ENCODE measurements at regions not wholly inside any gene's neighbourhood (a gene's known extent, or its start where the extent isn't known, plus 50 kb on each side); places are given as distances from the start of the nearest gene placed in this dataset.

GRCh38 chr5:172505845-172506244 lies 51.5 kb upstream of the SH3PXD2B start:
- Mint-ChIP-seq H3K27me3 (ENCODE audit: unreplicated experiment) (no peaks in the 10 kb centered on the region), H3K36me3 (ENCODE audit: low read depth, unreplicated experiment) (no peaks in the 10 kb centered on the region), H3K4me3 (ENCODE audit: unreplicated experiment) (no peak overlapping the region), H3K27ac (ENCODE audit: unreplicated experiment) (no peak overlapping the region), H3K9me3 (ENCODE audit: unreplicated experiment) (no peaks in the 10 kb centered on the region), H3K4me1 (ENCODE audit: unreplicated experiment) (peaks cover 4% of the 10 kb centered on the region)
- peak; percentile 0 for DNase-seq (ENCODE audit: low spot score)
- TF ChIP-seq, protein P1, sequence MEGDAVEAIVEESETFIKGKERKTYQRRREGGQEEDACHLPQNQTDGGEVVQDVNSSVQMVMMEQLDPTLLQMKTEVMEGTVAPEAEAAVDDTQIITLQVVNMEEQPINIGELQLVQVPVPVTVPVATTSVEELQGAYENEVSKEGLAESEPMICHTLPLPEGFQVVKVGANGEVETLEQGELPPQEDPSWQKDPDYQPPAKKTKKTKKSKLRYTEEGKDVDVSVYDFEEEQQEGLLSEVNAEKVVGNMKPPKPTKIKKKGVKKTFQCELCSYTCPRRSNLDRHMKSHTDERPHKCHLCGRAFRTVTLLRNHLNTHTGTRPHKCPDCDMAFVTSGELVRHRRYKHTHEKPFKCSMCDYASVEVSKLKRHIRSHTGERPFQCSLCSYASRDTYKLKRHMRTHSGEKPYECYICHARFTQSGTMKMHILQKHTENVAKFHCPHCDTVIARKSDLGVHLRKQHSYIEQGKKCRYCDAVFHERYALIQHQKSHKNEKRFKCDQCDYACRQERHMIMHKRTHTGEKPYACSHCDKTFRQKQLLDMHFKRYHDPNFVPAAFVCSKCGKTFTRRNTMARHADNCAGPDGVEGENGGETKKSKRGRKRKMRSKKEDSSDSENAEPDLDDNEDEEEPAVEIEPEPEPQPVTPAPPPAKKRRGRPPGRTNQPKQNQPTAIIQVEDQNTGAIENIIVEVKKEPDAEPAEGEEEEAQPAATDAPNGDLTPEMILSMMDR (IDR thresholded peaks at IDR 0.05; ENCODE audit: unreplicated experiment), result no peak

- no peak overlapping the region for H3K27ac Mint-ChIP-seq (ENCODE audit: unreplicated experiment)
- no peaks in the 10 kb centered on the region for H3K27me3 Mint-ChIP-seq (ENCODE audit: unreplicated experiment)
- peaks cover 4% of the 10 kb centered on the region for H3K4me1 Mint-ChIP-seq (ENCODE audit: unreplicated experiment)
- H3K9me3 Mint-ChIP-seq (ENCODE audit: unreplicated experiment), result no peaks in the 10 kb centered on the region
- H3K36me3 Mint-ChIP-seq (ENCODE audit: low read depth, unreplicated experiment), result no peaks in the 10 kb centered on the region
- H3K4me3 Mint-ChIP-seq (ENCODE audit: unreplicated experiment), result no peak overlapping the region
- TF ChIP-seq, protein P1 (IDR thresholded peaks at IDR 0.05; ENCODE audit: unreplicated experiment), result no peak
- DNase-seq (ENCODE audit: low spot score), result peak; percentile 0
Measured at GRCh38 chr5:172505403-172505759, 51.1 kb upstream of the SH3PXD2B start.

- no peak overlapping the region for H3K27ac Mint-ChIP-seq (ENCODE audit: unreplicated experiment)
- H3K27me3 Mint-ChIP-seq (ENCODE audit: unreplicated experiment), result no peaks in the 10 kb centered on the region
- no peaks in the 10 kb centered on the region for H3K9me3 Mint-ChIP-seq (ENCODE audit: unreplicated experiment)
- no peaks in the 10 kb centered on the region for H3K36me3 Mint-ChIP-seq (ENCODE audit: low read depth, unreplicated experiment)
- no peak for DNase-seq (ENCODE audit: low spot score)
- peaks cover 4% of the 10 kb centered on the region for H3K4me1 Mint-ChIP-seq (ENCODE audit: unreplicated experiment)
- H3K4me3 Mint-ChIP-seq (ENCODE audit: unreplicated experiment), result no peak overlapping the region
- TF ChIP-seq, protein P1 (IDR thresholded peaks at IDR 0.05; ENCODE audit: unreplicated experiment), result no peak
Measured at GRCh38 chr5:172504701-172505402, 50.5 kb upstream of the SH3PXD2B start.

DNA sequence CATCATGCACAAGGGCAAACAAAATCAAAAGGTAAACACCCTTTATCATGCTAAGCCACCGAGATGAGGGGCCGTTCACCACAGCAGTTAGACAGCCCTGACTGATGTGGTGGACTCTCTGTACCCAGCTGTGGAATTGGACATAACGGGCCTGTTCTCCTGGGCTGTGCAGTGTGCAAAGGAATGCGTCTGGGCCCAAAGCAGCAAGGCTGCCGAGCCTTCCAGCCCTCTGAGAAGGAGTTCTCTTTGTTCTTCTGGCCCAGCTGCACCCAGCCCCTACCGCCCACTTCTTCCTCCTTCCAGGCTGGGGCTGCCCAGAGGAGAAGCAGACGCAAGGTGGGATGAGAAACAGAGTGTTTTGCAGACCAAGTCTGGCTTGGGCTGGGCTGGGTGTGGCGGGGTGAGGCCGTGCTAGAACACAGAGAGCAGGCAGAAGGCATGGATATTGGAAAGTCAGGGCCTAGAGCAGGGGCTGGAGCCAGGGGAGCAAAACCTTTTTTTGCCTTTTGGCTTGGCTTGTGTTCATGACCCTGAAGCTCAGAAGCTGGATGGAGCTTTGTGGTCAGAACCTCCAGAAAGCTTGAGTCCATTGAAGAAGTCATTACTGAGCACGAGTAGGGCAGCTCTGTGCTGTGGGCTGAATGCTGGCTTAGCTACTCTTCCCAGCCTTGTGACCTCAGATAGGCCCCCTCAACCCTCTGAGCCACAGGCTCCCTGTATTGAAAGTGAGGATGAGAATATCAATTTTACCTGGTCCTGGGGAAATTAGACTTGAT lies 49.8 kb upstream of the SH3PXD2B start:
- no peak for DNase-seq (ENCODE audit: low spot score)
- Mint-ChIP-seq H3K27me3 (ENCODE audit: unreplicated experiment) (no peaks in the 10 kb centered on the region), H3K4me1 (ENCODE audit: unreplicated experiment) (peaks cover 4% of the 10 kb centered on the region), H3K36me3 (ENCODE audit: low read depth, unreplicated experiment) (no peaks in the 10 kb centered on the region), H3K9me3 (ENCODE audit: unreplicated experiment) (no peaks in the 10 kb centered on the region), H3K4me3 (ENCODE audit: unreplicated experiment) (no peak overlapping the region), H3K27ac (ENCODE audit: unreplicated experiment) (no peak overlapping the region)
- TF ChIP-seq, protein P1 (IDR thresholded peaks at IDR 0.05; ENCODE audit: unreplicated experiment), result no peak
